ENCODE measurements at regions not wholly inside any gene's neighbourhood (a gene's known extent, or its start where the extent isn't known, plus 50 kb on each side); places are given as distances from the start of the nearest gene placed in this dataset.
A peak's percentile ranks its signal among the peaks of the same experiment; 100 is the strongest.

DNA sequence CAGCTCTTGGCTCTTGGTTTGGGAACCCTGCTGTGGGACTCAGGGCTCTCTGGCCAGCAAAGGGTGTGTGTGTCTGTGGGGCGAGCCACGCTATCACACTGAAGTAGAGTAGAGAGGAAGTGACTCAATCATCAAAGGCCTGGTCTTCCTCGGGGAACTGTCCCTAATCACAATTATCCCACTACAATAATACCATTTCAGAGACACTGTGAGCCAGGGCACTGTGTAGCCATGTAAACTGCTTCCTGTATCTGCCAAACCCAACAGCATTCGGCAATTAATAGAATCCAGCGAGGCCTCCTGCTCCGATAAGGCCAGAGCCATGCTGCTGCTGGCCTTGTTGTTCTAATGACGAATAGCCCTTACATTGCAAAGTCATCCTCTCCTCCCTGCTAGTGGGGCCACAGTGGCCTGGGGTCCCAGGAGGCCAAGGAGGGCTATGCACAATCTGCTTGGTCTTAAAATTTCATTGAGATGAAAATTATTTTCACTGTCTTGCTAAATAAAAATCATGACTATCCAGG lies 49.8 kb upstream of the LMO2 start (continued):
- TF ChIP-seq, protein P1, sequence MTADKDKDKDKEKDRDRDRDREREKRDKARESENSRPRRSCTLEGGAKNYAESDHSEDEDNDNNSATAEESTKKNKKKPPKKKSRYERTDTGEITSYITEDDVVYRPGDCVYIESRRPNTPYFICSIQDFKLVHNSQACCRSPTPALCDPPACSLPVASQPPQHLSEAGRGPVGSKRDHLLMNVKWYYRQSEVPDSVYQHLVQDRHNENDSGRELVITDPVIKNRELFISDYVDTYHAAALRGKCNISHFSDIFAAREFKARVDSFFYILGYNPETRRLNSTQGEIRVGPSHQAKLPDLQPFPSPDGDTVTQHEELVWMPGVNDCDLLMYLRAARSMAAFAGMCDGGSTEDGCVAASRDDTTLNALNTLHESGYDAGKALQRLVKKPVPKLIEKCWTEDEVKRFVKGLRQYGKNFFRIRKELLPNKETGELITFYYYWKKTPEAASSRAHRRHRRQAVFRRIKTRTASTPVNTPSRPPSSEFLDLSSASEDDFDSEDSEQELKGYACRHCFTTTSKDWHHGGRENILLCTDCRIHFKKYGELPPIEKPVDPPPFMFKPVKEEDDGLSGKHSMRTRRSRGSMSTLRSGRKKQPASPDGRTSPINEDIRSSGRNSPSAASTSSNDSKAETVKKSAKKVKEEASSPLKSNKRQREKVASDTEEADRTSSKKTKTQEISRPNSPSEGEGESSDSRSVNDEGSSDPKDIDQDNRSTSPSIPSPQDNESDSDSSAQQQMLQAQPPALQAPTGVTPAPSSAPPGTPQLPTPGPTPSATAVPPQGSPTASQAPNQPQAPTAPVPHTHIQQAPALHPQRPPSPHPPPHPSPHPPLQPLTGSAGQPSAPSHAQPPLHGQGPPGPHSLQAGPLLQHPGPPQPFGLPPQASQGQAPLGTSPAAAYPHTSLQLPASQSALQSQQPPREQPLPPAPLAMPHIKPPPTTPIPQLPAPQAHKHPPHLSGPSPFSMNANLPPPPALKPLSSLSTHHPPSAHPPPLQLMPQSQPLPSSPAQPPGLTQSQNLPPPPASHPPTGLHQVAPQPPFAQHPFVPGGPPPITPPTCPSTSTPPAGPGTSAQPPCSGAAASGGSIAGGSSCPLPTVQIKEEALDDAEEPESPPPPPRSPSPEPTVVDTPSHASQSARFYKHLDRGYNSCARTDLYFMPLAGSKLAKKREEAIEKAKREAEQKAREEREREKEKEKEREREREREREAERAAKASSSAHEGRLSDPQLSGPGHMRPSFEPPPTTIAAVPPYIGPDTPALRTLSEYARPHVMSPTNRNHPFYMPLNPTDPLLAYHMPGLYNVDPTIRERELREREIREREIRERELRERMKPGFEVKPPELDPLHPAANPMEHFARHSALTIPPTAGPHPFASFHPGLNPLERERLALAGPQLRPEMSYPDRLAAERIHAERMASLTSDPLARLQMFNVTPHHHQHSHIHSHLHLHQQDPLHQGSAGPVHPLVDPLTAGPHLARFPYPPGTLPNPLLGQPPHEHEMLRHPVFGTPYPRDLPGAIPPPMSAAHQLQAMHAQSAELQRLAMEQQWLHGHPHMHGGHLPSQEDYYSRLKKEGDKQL (CRISPR knock-in tag; IDR thresholded peaks at IDR 0.05; ENCODE audit: borderline replicate concordance): no peak
- TF ChIP-seq TAF15 (IDR thresholded peaks at IDR 0.05; ENCODE audit: low read depth, low read length) (no peak), ZNF584 (CRISPR knock-in tag; IDR thresholded peaks at IDR 0.05; ENCODE audit: low read depth) (peak; percentile 85; the same call in 1 of the 2 replicates), CBX3 (IDR thresholded peaks at IDR 0.05; ENCODE audit: borderline replicate concordance in 1 of 2, low read length in 2 of 2) (0 out of 3 replicates have a peak, but pooled peaks of 1 of the 2 experiments have one; percentile 42), ZNF133 (CRISPR knock-in tag; IDR thresholded peaks at IDR 0.05) (no peak), TBL1XR1 (IDR thresholded peaks at IDR 0.05; ENCODE audit: low read length in 2 of 2) (peak in 1 of 2 experiments; percentile 57; a peak in 2 of 4 replicates), BCOR (IDR thresholded peaks at IDR 0.05) (peak; percentile 9; the same call in 1 of the 2 replicates), TEAD4 (IDR thresholded peaks at IDR 0.05; ENCODE audit: low read length) (peak; percentile 58), TEAD4 (CRISPR knock-in tag; IDR thresholded peaks at IDR 0.05; ENCODE audit: borderline replicate concordance) (0 out of 2 replicates have a peak, but pooled peaks have one; percentile 11), NR4A1 (CRISPR knock-in tag; IDR thresholded peaks at IDR 0.05) (no peak), NR4A1 (tag; IDR thresholded peaks at IDR 0.05) (peak; percentile 94), POLR2B (IDR thresholded peaks at IDR 0.05; ENCODE audit: low read depth, partially characterized antibody) (peak; percentile 11), CBX1 (IDR thresholded peaks at IDR 0.05; ENCODE audit: low read depth) (no peak), SREBF1 (IDR thresholded peaks at IDR 0.05; ENCODE audit: borderline replicate concordance, low read depth, low read length) (no peak), ZNF507 (tag; conservative IDR thresholded peaks at IDR 0.05) (no peak), JUNB (CRISPR knock-in tag; conservative IDR thresholded peaks at IDR 0.05) (no peak), CBX2 (IDR thresholded peaks at IDR 0.05; ENCODE audit: insufficient read depth, low read length, poor library complexity, severe bottlenecking) (no peak), RBM17 (IDR thresholded peaks at IDR 0.05; ENCODE audit: borderline replicate concordance, low read depth, low read length) (no peak), XRCC3 (IDR thresholded peaks at IDR 0.05) (no peak), NR2C1 (IDR thresholded peaks at IDR 0.05) (no peak), NR2C1 (tag; IDR thresholded peaks at IDR 0.05) (peak; percentile 85), MCM7 (IDR thresholded peaks at IDR 0.05) (no peak), ZNF175 (CRISPR knock-in tag; IDR thresholded peaks at IDR 0.05; ENCODE audit: low read depth) (peak; percentile 91; the same call in 1 of the 2 replicates), ELF1 (tag; IDR thresholded peaks at IDR 0.05) (peak; percentile 27; the same call in 1 of the 2 replicates), FOXP1 (CRISPR knock-in tag; IDR thresholded peaks at IDR 0.05) (peak; percentile 51), SUPT5H (IDR thresholded peaks at IDR 0.05) (no peak; the same call in 1 of the 2 replicates), ZBTB17 (CRISPR knock-in tag; IDR thresholded peaks at IDR 0.05) (peak; percentile 68), ELF2 (CRISPR knock-in tag; IDR thresholded peaks at IDR 0.05) (no peak)

Measured in K562 (cell line).